B cell (primary cell): ENCODE measurements at regions not wholly inside any gene's neighbourhood (a gene's known extent, or its start where the extent isn't known, plus 50 kb on each side); places are given as distances from the start of the nearest gene placed in this dataset.

ENCODE experiments used
- ATAC-seq: fragments of 200-7000 bp; cut with Tn5 transposase; one replicate; pipeline ENCODE4 v1.10.0; 2021; ENCODE audit warnings: low read depth, mild to moderate bottlenecking, moderate number of reproducible peaks, moderate library complexity
- CTCF ChIA-PET: fragments of 350-600 bp; sonication (Branson Sonifier 250); formaldehyde crosslinking; loops from one replicate; lab custom pipeline; 2021; ENCODE audit warnings: antibody characterized with exemption, inconsistent platforms; lab: Charles Lee
- POLR2A ChIA-PET: fragments of 350-600 bp; sonication (Branson Sonifier 250); formaldehyde crosslinking; loops from one replicate; lab custom pipeline; 2021; ENCODE audit warnings: antibody characterized with exemption; lab: Charles Lee
- DNase-seq: peaks from one replicate; pipeline ENCODE4 v3.0.0; 2013
- H2AFZ ChIP-seq: 2 replicates; pipeline ENCODE4 v1.6.1; 2012; ENCODE audit warnings: mild to moderate bottlenecking, low read depth, low read length; ENCODE audit not compliant: insufficient read depth, poor library complexity, severe bottlenecking
- H3K27ac ChIP-seq, 2 donors: 1 replicate in 1 of 2; 2 replicates in 1 of 2; pipeline ENCODE4 v1.5.1; 2012 to 2013; ENCODE audit warnings: low read length in 2 of 2, mild to moderate bottlenecking in 2 of 2, moderate library complexity in 1 of 2
- H3K27me3 ChIP-seq, 4 experiments: fragments of 200-600 bp in 1 of 4; sonication (generic) in 1 of 4; replicated peaks in 1 of 4; 1 replicate in 2 of 4; 2 replicates in 2 of 4; pipeline versions ENCODE4 v1.6.1 to v1.7.0; 2013 to 2016; ENCODE audit warnings: low read length in 3 of 4, mild to moderate bottlenecking in 2 of 4, mixed read lengths in 1 of 4, moderate library complexity in 1 of 4; ENCODE audit not compliant: insufficient read depth in 4 of 4, control insufficient read depth in 3 of 4; ENCODE audit errors: control extremely low read depth in 1 of 4
- H3K36me3 ChIP-seq, 2 experiments: replicated peaks in 1 of 2; 1 replicate in 1 of 2; 2 replicates in 1 of 2; pipeline versions ENCODE4 v1.6.1 to v1.7.1; 2013; ENCODE audit warnings: low read length in 1 of 2; ENCODE audit not compliant: insufficient read depth in 2 of 2, control insufficient read depth in 1 of 2; ENCODE audit errors: control extremely low read depth in 1 of 2, extremely low read depth in 1 of 2
- H3K4me1 ChIP-seq, 2 donors: fragments of 200-600 bp in 1 of 2; sonication (generic) in 1 of 2; 1 replicate in 1 of 2; 2 replicates in 1 of 2; pipeline versions ENCODE4 v1.5.1 to v1.6.1; 2013 to 2017; ENCODE audit warnings: low read length in 2 of 2; ENCODE audit not compliant: control insufficient read depth in 2 of 2, insufficient read depth in 2 of 2
- H3K4me2 ChIP-seq: replicated peaks from 2 replicates; pipeline ENCODE3; 2012; ENCODE audit warnings: mild to moderate bottlenecking, low read depth, low read length; ENCODE audit not compliant: poor library complexity, severe bottlenecking
- H3K4me3 ChIP-seq, 5 experiments: fragments of 200-600 bp in 1 of 5; sonication (generic) in 1 of 5; 1 replicate in 3 of 5; 2 replicates in 2 of 5; pipeline versions ENCODE4 v1.5.1 to v1.7.0; 2011 to 2016; ENCODE audit warnings: low read length in 4 of 5, mild to moderate bottlenecking in 4 of 5, low read depth in 2 of 5, control low read depth in 1 of 5, moderate library complexity in 1 of 5; ENCODE audit not compliant: insufficient read depth in 1 of 5; ENCODE audit errors: control extremely low read depth in 1 of 5, extremely low read depth in 1 of 5
- H3K79me2 ChIP-seq: fragments of 200-600 bp; sonication (generic); one replicate; pipeline ENCODE4 v1.6.0; 2016; ENCODE audit warnings: low read length; ENCODE audit not compliant: control insufficient read depth, insufficient read depth
- H3K9ac ChIP-seq: fragments of 200-600 bp; sonication (generic); 2 replicates; pipeline ENCODE4 v1.6.1; 2017; ENCODE audit warnings: mild to moderate bottlenecking, low read length, moderate library complexity
- H3K9me3 ChIP-seq, 3 donors: one replicate each; pipeline versions ENCODE4 v1.6.1 to v1.7.1; 2013; ENCODE audit warnings: low read length in 2 of 3; ENCODE audit not compliant: control insufficient read depth in 2 of 3, insufficient read depth in 1 of 3; ENCODE audit errors: control extremely low read depth in 1 of 3
- H4K20me1 ChIP-seq: 2 replicates; pipeline ENCODE4 v1.6.0; 2012; ENCODE audit warnings: mild to moderate bottlenecking, low read length; ENCODE audit not compliant: insufficient read depth, control insufficient read depth, poor library complexity, severe bottlenecking
- H3K27ac Mint-ChIP-seq: one replicate; pipeline ENCODE4 v1.8.0; 2021; ENCODE audit warnings: mixed read lengths
- H3K27me3 Mint-ChIP-seq: one replicate; pipeline ENCODE4 v1.8.0; 2021; ENCODE audit warnings: mixed read lengths
- H3K4me1 Mint-ChIP-seq: one replicate; pipeline ENCODE4 v1.8.0; 2021; ENCODE audit warnings: mixed read lengths
- H3K4me3 Mint-ChIP-seq: one replicate; pipeline ENCODE4 v1.8.0; 2021; ENCODE audit warnings: mixed read lengths
- H3K9me3 Mint-ChIP-seq: one replicate; pipeline ENCODE4 v1.8.0; 2022; ENCODE audit warnings: mixed read lengths; ENCODE audit not compliant: insufficient read depth
- EZH2 ChIP-seq: IDR thresholded peaks from 2 replicates; pipeline ENCODE4 v1.6.1; 2012; ENCODE audit warnings: borderline replicate concordance, low read depth, mild to moderate bottlenecking, moderate library complexity, low read length; ENCODE audit not compliant: insufficient read depth, poor library complexity, severe bottlenecking
- WGBS: methylation state at CpG from one replicate; pipeline ENCODE4 v1.1.5; 2013; ENCODE audit warnings: missing lambda C conversion rate; ENCODE audit not compliant: insufficient coverage; 5-methylcytosine and 5-hydroxymethylcytosine counted together
- intact Hi-C: fragments of 100-400 bp; cut with micrococcal nuclease; formaldehyde crosslinking; loops from one replicate; pipeline ENCODE4 v1.10.0; 2022
- TF ChIP-seq, protein P1 (sequence below): fragments of 200-600 bp; IDR thresholded peaks from one replicate; pipeline ENCODE4 v1.8.0; 2022; ENCODE audit warnings: antibody characterized with exemption, mild to moderate bottlenecking

- TF ChIP-seq EZH2 = no peak
- TF ChIP-seq, protein P1, sequence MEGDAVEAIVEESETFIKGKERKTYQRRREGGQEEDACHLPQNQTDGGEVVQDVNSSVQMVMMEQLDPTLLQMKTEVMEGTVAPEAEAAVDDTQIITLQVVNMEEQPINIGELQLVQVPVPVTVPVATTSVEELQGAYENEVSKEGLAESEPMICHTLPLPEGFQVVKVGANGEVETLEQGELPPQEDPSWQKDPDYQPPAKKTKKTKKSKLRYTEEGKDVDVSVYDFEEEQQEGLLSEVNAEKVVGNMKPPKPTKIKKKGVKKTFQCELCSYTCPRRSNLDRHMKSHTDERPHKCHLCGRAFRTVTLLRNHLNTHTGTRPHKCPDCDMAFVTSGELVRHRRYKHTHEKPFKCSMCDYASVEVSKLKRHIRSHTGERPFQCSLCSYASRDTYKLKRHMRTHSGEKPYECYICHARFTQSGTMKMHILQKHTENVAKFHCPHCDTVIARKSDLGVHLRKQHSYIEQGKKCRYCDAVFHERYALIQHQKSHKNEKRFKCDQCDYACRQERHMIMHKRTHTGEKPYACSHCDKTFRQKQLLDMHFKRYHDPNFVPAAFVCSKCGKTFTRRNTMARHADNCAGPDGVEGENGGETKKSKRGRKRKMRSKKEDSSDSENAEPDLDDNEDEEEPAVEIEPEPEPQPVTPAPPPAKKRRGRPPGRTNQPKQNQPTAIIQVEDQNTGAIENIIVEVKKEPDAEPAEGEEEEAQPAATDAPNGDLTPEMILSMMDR = no peak
- Mint-ChIP-seq H3K27ac (no peak overlapping the region), H3K27me3 (no peaks in the 10 kb centered on the region), H3K9me3 (peaks cover 3% of the 10 kb centered on the region), H3K4me3 (no peak overlapping the region), H3K4me1 (no peaks in the 10 kb centered on the region)
- no peak for DNase-seq
- H2AFZ ChIP-seq = no peak overlapping the region
- no peak overlapping the region for H3K27ac ChIP-seq
- H3K27me3 ChIP-seq = no peaks in the 10 kb centered on the region
- H3K9me3 ChIP-seq = no peaks in the 10 kb centered on the region
- whole genome bisulfite sequencing = 73% methylated on average over 3 of the region's 5 CpGs
- CTCF ChIA-PET = interaction anchor here (0.5 kb wide), 1 partner anchor 1031 kb away, joined by 3 read pairs; no protein-coding TSS in a partner anchor
- H3K79me2 ChIP-seq = no peaks in the 10 kb centered on the region
- H3K9ac ChIP-seq = no peak overlapping the region
- H4K20me1 ChIP-seq = no peaks in the 10 kb centered on the region
- POLR2A ChIA-PET = no interaction called here
- intact Hi-C loops = no loop called here
- H3K4me1 ChIP-seq = no peaks in the 10 kb centered on the region
- ATAC-seq = no peak
- no peaks in the 10 kb centered on the region for H3K36me3 ChIP-seq
- no peak overlapping the region for H3K4me2 ChIP-seq
- H3K4me3 ChIP-seq = no peak overlapping the region
These were observed 870.9 kb upstream of the IGFBP7 start for GRCh38 chr4:57981123-57981522.

DNA sequence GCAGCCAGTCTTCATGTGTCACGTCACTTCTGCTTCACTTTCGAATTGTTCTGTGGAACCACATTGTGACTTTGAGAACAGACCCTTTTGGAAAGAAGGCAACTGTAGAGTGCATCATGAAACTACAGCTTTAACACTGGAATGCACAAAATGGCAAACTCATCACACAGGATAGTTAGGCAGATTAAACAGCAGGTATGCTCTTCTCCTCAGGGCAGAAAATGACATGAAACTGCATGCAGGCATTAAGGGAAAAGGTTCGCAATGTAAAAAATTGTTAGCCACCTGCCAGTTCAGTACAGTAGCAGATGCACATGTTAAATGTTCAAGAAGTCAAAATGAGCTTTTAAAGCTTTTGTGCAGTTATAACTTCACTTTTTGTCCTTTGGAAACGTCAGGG, 864.6 kb upstream of the IGFBP7 start:
- Histone ChIP-seq H3K27ac (no peak overlapping the region), H4K20me1 (no peaks in the 10 kb centered on the region), H3K36me3 (no peaks in the 10 kb centered on the region), H3K9ac (no peak overlapping the region), H3K4me2 (no peak overlapping the region), H3K27me3 (no peaks in the 10 kb centered on the region), H2AFZ (no peak overlapping the region), H3K4me1 (no peaks in the 10 kb centered on the region), H3K9me3 (no peaks in the 10 kb centered on the region), H3K4me3 (no peak overlapping the region), H3K79me2 (no peaks in the 10 kb centered on the region)
- TF ChIP-seq EZH2 = no peak
- TF ChIP-seq, protein P1 = no peak
- Mint-ChIP-seq H3K4me1 (no peaks in the 10 kb centered on the region), H3K27me3 (no peaks in the 10 kb centered on the region), H3K27ac (no peak overlapping the region), H3K9me3 (peaks cover 3% of the 10 kb centered on the region), H3K4me3 (no peak overlapping the region)
- intact Hi-C loops = no loop called here
- DNase-seq (no peak), ATAC-seq (no peak)
- CTCF ChIA-PET = no interaction called here
- 89% methylated on average over 3 of the region's 4 CpGs for WGBS
- POLR2A ChIA-PET = no interaction called here
